HepG2 (cell line): ENCODE measurements at regions not wholly inside any gene's neighbourhood (a gene's known extent, or its start where the extent isn't known, plus 50 kb on each side); places are given as distances from the start of the nearest gene placed in this dataset.
A peak's percentile ranks its signal among the peaks of the same experiment; 100 is the strongest.

Experiments used
- CBX5 ChIP-seq: sonication (generic); formaldehyde crosslinking; IDR thresholded peaks from 2 replicates; pipeline ENCODE4 v1.4.0; 2020; ENCODE audit warnings: missing genetic modification reagents, borderline replicate concordance
- CCAR2 ChIP-seq: fragments of 200-400 bp; formaldehyde crosslinking; optimal IDR thresholded peaks from 2 replicates; pipeline ENCODE3; 2018; ENCODE audit warnings: low read depth, mild to moderate bottlenecking, low read length, moderate library complexity
- CTCF ChIP-seq: sonication (generic); formaldehyde crosslinking; IDR thresholded peaks from 2 replicates; pipeline ENCODE4 v1.5.0; 2020; ENCODE audit warnings: mild to moderate bottlenecking, missing genetic modification reagents, moderate library complexity
- HDAC2 ChIP-seq: sonication (generic); formaldehyde crosslinking; IDR thresholded peaks from 2 replicates; pipeline ENCODE4 v1.4.0; 2020; ENCODE audit warnings: missing genetic modification reagents
- HNRNPL ChIP-seq: fragments of 200-400 bp; formaldehyde crosslinking; IDR thresholded peaks from 2 replicates; pipeline ENCODE4 v1.6.1; 2017; ENCODE audit warnings: mild to moderate bottlenecking, low read depth, low read length
- SPEN ChIP-seq: sonication (generic); formaldehyde crosslinking; IDR thresholded peaks from 2 replicates; pipeline ENCODE4 v1.5.1; 2020; ENCODE audit warnings: low read depth, mild to moderate bottlenecking, missing genetic modification reagents

DNA sequence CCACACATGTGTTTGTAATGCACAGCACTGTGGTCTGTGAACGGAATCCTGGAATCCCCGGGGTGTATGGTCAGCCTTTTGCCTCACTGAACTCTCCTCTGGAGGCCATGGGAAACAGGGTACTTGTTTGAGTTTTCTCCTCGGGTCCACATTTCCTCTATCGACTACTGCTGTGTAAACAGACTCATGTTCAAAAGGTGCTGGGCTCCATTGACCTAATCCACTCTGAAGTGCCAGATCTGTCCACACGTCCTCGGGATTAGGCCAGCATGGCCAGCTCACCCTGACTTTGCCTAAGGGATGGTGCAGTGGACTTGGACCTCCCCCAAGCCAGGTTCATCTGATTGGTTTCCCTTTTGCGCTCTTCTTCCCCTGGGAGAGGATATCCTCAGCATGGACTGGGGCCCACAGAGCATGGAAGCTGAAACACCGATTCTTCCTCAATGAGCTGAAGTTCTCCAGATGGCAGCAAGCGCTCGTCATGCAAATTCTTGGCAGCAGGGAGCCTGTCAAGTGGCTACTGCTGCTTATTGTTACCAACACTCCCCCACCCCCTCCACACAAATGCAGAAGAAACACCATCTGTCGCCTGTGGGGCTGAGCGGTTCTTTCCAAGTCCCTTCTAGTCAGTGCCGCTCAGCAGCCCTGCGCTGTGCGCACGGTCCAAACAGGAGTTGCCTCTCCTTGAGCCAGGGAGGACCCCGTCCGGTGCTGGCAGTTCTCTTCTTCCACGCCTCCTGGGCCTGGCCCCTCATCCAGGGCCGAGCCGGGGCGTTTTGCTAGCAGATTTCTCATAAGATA lies 292.6 kb upstream of the MARCKS start:
- TF ChIP-seq HDAC2 (peak; percentile 85), CTCF (CRISPR knock-in tag) (no peak), SPEN (CRISPR knock-in tag) (peak; percentile 74; the same call in 1 of the 2 replicates), HNRNPL (no peak), CCAR2 (no peak), CBX5 (no peak)
